Effector CD4-positive, alpha-beta T cell (primary cell): ENCODE measurements at regions not wholly inside any gene's neighbourhood (a gene's known extent, or its start where the extent isn't known, plus 50 kb on each side); places are given as distances from the start of the nearest gene placed in this dataset.

Experiments used
- DNase-seq: peaks from one replicate; pipeline ENCODE4 v3.0.0-alpha.2; 2020

GRCh38 chr2:38509947-38510326 lies 92.8 kb downstream of the HNRNPLL start:
- DNase-seq = no peak

- no peak for DNase-seq
Observed at GRCh38 chr2:38509314-38509946, 93.3 kb downstream of the HNRNPLL start.

GRCh38 chr2:38508311-38509039 lies 94.3 kb downstream of the HNRNPLL start:
- DNase-seq = peak; percentile 71

GRCh38 chr2:38507712-38508111 lies 95.0 kb downstream of the HNRNPLL start:
- no peak for DNase-seq

GRCh38 chr2:38505779-38506178 lies 96.9 kb downstream of the HNRNPLL start:
- DNase-seq = no peak

GRCh38 chr2:38504169-38504568 lies 98.6 kb downstream of the HNRNPLL start:
- DNase-seq = no peak

- DNase-seq = no peak
Observed at GRCh38 chr2:38502107-38502506, 100.6 kb downstream of the HNRNPLL start.

- no peak for DNase-seq
Observed at GRCh38 chr2:38500283-38500634, 102.5 kb downstream of the HNRNPLL start.

- DNase-seq = no peak
Observed at GRCh38 chr2:38499548-38500282, 103.0 kb downstream of the HNRNPLL start.

GRCh38 chr2:38498045-38498481 lies 104.7 kb downstream of the HNRNPLL start:
- no peak for DNase-seq

- DNase-seq = no peak
Observed at GRCh38 chr2:38497670-38498037, 105.1 kb downstream of the HNRNPLL start.

- DNase-seq = no peak
Observed at GRCh38 chr2:38496927-38497669, 105.6 kb downstream of the HNRNPLL start.

- no peak for DNase-seq
Observed at GRCh38 chr2:38495880-38496279, 106.8 kb downstream of the HNRNPLL start.

- no peak for DNase-seq
Observed at GRCh38 chr2:38494394-38494793, 108.3 kb downstream of the HNRNPLL start.

- no peak for DNase-seq
Observed at GRCh38 chr2:38492042-38492615, 110.6 kb downstream of the HNRNPLL start.

GRCh38 chr2:38491436-38491835 lies 111.3 kb downstream of the HNRNPLL start:
- no peak for DNase-seq

GRCh38 chr2:38489846-38490245 lies 112.8 kb upstream of the ATL2 start:
- DNase-seq = no peak

GRCh38 chr2:38487852-38488251 lies 110.8 kb upstream of the ATL2 start:
- no peak for DNase-seq

GRCh38 chr2:38486213-38487026 lies 109.3 kb upstream of the ATL2 start:
- no peak for DNase-seq

GRCh38 chr2:38485734-38486133 lies 108.7 kb upstream of the ATL2 start:
- no peak for DNase-seq

- no peak for DNase-seq
Observed at GRCh38 chr2:38484957-38485356, 107.9 kb upstream of the ATL2 start.
